ENCODE measurements at regions not wholly inside any gene's neighbourhood (a gene's known extent, or its start where the extent isn't known, plus 50 kb on each side); places are given as distances from the start of the nearest gene placed in this dataset.

DNA sequence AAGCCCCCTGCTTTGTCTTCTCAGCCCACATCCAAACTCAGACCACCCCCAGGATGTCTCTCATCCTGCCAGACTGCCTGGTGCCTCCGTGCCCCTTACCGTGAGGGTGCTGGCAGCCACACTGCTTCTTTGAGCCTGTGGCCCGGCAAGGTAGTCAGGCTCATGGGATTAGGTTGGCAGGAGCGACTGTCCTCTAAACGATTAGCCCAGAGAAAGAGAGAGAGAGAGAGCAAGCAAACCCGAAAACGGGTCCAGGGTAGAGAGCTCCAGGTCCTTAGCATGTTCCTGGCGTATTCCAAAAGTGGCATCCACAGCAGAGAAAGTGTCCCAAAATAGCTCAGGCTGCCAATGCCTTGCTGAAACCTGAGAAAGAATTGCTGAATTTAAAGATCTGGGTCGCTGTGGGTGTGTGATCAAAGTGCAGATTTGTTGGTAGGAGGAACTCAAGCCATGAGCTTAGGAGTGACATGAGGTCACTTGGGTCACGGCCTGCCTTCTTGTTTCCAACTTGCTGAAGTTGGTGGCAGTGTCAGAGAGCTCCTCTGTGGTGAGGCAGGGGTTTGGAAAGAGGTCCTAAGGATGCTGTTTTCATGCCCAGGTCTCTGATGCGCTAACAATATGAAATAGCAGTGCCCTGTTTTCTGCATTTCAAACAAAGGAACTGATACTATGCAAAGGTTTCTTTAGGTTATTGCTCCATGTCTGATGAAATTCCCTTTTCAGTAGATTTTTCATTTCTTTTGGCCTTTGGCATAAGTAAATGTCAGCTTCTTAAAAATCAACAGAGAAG, 81.6 kb downstream of the RTL9 start:
- TF ChIP-seq ZNF274 (IDR thresholded peaks at IDR 0.05; ENCODE audit: low read depth, low read length) (no peak), SUZ12 (IDR thresholded peaks at IDR 0.05; ENCODE audit: extremely low read depth, insufficient read depth, insufficient read length) (no peak), YY1 (IDR thresholded peaks at IDR 0.05; ENCODE audit: insufficient read depth, insufficient read length) (no peak)

All from NT2/D1 (cell line).